Peyer's patch (tissue), 4 donors: ENCODE measurements at regions not wholly inside any gene's neighbourhood (a gene's known extent, or its start where the extent isn't known, plus 50 kb on each side); places are given as distances from the start of the nearest gene placed in this dataset.

Experiments used
- DNase-seq, 3 donors: peaks; one replicate each; pipeline ENCODE4 v3.0.0-alpha.2; 2017 to 2019
- H3K27ac ChIP-seq, 4 donors: fragments of 200-600 bp; sonication (generic); one replicate each; pipeline ENCODE4 v1.5.1; 2016 to 2019
- H3K27me3 ChIP-seq, 2 donors: fragments of 200-600 bp; sonication (generic); one replicate each; pipeline ENCODE4 v1.5.1; 2019
- H3K36me3 ChIP-seq, 3 donors: fragments of 200-600 bp; sonication (generic); one replicate each; pipeline ENCODE4 v1.5.1; 2016 to 2019
- H3K4me1 ChIP-seq, 4 donors: fragments of 200-600 bp; sonication (generic); one replicate each; pipeline ENCODE4 v1.5.1; 2016 to 2019
- H3K4me3 ChIP-seq, 4 donors: fragments of 200-600 bp; sonication (generic); 1 replicate in 3 of 4; 2 replicates in 1 of 4; pipeline ENCODE4 v1.5.1; 2016 to 2019; ENCODE audit warnings: mild to moderate bottlenecking in 1 of 4
- H3K9me3 ChIP-seq, 4 donors: fragments of 200-600 bp; sonication (generic); one replicate each; pipeline ENCODE4 v1.5.1; 2016 to 2019; ENCODE audit warnings: mild to moderate bottlenecking in 1 of 4
- CTCF ChIP-seq, 6 experiments: fragments of 450-650 bp in 4 of 6; fragments of 200-600 bp in 2 of 6; sonication (generic) in 1 of 6; IDR thresholded peaks; one replicate each; pipeline ENCODE4 v1.5.1; 2017 to 2019; ENCODE audit warnings: antibody characterized with exemption in 6 of 6, mild to moderate bottlenecking in 3 of 6, moderate library complexity in 1 of 6
- POLR2A ChIP-seq, 2 donors: fragments of 450-650 bp; IDR thresholded peaks; one replicate each; pipeline ENCODE4 v1.5.1; 2017; ENCODE audit warnings: antibody characterized with exemption in 2 of 2, mild to moderate bottlenecking in 2 of 2, moderate library complexity in 2 of 2

DNA sequence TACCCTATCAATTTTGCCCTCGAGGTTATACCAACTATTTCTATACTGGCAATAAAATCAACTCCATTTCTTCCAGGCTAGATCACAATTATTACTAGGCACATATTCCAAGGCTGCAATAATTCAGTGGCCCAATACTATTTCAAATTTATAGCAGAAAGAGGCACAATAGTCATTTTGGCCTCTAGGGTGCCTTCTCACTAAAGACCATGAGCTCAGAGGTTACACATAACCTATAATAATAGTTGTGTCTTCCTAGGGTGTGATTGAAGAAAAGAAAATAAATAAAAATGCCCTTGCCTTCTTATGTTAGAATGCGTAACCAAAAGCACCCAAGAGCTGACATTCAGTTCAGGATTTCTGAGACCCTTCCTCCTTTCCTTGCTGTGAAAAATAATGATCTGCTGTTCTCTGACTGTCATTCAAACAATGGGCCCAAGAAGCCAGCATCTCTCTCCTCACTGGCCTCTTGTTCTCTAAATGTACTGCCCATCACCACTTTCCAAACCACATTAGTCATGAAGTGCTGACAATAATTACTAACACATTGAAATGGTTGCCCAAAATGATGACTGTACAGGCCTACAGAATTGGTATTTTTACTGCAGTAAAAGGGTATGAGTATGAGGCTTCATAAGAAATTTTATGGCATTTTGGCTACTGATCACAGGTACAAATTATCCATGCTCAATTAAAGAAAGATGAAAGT is 244.8 kb downstream of the LRRN1 start:
- no peaks in the 10 kb centered on the region for H3K27me3 ChIP-seq
- no peaks in the 10 kb centered on the region for H3K36me3 ChIP-seq
- no peaks in the 10 kb centered on the region for H3K4me1 ChIP-seq
- TF ChIP-seq POLR2A (IDR thresholded peaks at IDR 0.05) (no peak), CTCF (IDR thresholded peaks at IDR 0.05) (no peak)
- no peak overlapping the region for H3K4me3 ChIP-seq
- H3K27ac ChIP-seq, result no peak overlapping the region
- H3K9me3 ChIP-seq, result no peaks in the 10 kb centered on the region
- DNase-seq, result no peak

DNA sequence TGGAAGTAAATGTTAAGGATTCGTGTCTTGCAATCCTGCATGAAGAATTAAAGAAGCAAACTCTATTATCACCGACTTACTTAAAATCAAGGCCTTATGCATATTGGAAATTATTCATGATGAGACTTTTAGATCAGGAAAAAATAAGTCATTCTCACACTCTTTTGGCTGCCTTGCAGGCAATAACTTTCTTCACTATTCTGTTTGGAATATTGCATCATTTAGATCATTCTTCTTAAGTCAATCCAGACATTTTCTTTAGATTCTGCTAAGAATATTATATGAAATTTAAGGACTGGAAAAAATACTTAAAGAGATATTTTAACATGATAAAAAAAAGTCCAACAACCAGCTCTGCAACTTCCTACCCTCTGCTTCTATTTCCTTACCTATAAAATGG is 245.4 kb downstream of the LRRN1 start:
- H3K4me3 ChIP-seq, result no peak overlapping the region
- TF ChIP-seq CTCF (IDR thresholded peaks at IDR 0.05) (no peak), POLR2A (IDR thresholded peaks at IDR 0.05) (no peak)
- DNase-seq, result no peak
- no peaks in the 10 kb centered on the region for H3K27me3 ChIP-seq
- H3K27ac ChIP-seq, result no peak overlapping the region
- no peaks in the 10 kb centered on the region for H3K9me3 ChIP-seq
- no peaks in the 10 kb centered on the region for H3K4me1 ChIP-seq
- no peaks in the 10 kb centered on the region for H3K36me3 ChIP-seq

- TF ChIP-seq POLR2A (IDR thresholded peaks at IDR 0.05), result no peak
- TF ChIP-seq CTCF (IDR thresholded peaks at IDR 0.05), result no peak
- H3K36me3 ChIP-seq, result no peaks in the 10 kb centered on the region
Measured at GRCh38 chr3:4045756-4046155, 246.5 kb downstream of the LRRN1 start.

GRCh38 chr3:4047366-4047765 is 248.1 kb downstream of the LRRN1 start:
- H3K27me3 ChIP-seq, result no peaks in the 10 kb centered on the region
- no peak overlapping the region for H3K27ac ChIP-seq
- no peaks in the 10 kb centered on the region for H3K4me1 ChIP-seq
- TF ChIP-seq POLR2A (IDR thresholded peaks at IDR 0.05) (no peak), CTCF (IDR thresholded peaks at IDR 0.05) (no peak)
- H3K36me3 ChIP-seq, result no peaks in the 10 kb centered on the region
- no peaks in the 10 kb centered on the region for H3K9me3 ChIP-seq
- DNase-seq, result no peak
- H3K4me3 ChIP-seq, result no peak overlapping the region

More at GRCh38 chr3:4045756-4046155, 246.5 kb downstream of the LRRN1 start:
- no peaks in the 10 kb centered on the region for H3K9me3 ChIP-seq
- H3K4me3 ChIP-seq, result no peak overlapping the region
- no peaks in the 10 kb centered on the region for H3K27me3 ChIP-seq
- no peak for DNase-seq
- H3K27ac ChIP-seq, result no peak overlapping the region
- H3K4me1 ChIP-seq, result no peaks in the 10 kb centered on the region

DNA sequence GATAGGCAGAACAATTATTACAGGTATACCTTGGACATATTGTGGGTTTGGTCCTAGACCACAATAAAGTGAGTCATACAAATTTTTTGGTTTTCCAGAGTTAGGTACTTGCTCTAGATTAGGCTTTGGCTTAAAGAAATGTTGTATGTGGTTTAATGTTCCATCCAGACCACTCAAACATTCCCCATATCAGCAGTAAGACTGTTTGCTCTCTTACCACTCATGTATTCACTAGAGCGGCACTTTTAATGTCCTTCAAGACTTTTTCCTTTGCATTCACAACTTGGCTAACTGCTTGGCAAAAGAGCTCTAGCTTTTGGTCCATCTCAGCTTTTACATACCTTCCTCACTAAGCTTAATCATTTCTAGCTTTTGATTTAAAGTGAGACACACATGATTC is 250.5 kb upstream of the SETMAR start:
- DNase-seq, result no peak
- TF ChIP-seq CTCF (IDR thresholded peaks at IDR 0.05) (no peak), POLR2A (IDR thresholded peaks at IDR 0.05) (no peak)
- H3K4me3 ChIP-seq, result no peak overlapping the region
- no peak overlapping the region for H3K27ac ChIP-seq
- H3K27me3 ChIP-seq, result no peaks in the 10 kb centered on the region
- H3K9me3 ChIP-seq, result no peaks in the 10 kb centered on the region
- no peaks in the 10 kb centered on the region for H3K36me3 ChIP-seq
- H3K4me1 ChIP-seq, result no peaks in the 10 kb centered on the region

DNA sequence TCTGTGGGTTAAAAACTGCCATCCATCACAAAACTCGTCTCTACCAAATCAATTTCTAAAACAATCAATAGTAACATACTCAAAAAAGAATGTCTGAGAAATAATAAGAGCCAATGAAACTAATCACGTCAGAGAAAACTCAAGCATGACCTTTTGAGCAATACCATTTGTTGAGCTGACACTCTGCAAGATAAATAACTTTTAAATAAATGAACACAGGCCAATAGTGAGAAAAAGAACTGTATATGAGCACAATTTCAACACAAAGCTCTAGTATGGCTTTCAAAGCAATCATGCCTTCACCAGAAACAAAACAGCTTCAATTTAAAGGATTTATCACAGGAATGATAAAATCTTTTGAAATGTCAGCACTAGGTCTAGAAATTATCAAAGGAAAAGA is 249.2 kb upstream of the SETMAR start:
- no peak for DNase-seq
- H3K4me1 ChIP-seq, result no peaks in the 10 kb centered on the region
- no peaks in the 10 kb centered on the region for H3K36me3 ChIP-seq
- no peaks in the 10 kb centered on the region for H3K9me3 ChIP-seq
- H3K4me3 ChIP-seq, result no peak overlapping the region
- no peaks in the 10 kb centered on the region for H3K27me3 ChIP-seq
- no peak for TF ChIP-seq CTCF (IDR thresholded peaks at IDR 0.05)
- TF ChIP-seq POLR2A (IDR thresholded peaks at IDR 0.05), result no peak
- no peak overlapping the region for H3K27ac ChIP-seq
